Astrocyte of the cerebellum (primary cell): ENCODE measurements at regions not wholly inside any gene's neighbourhood (a gene's known extent, or its start where the extent isn't known, plus 50 kb on each side); places are given as distances from the start of the nearest gene placed in this dataset.

ENCODE experiments used
- DNase-seq: peaks from one replicate; pipeline ENCODE4 v3.0.0-alpha.2; 2011; ENCODE audit warnings: low read depth
- H3K4me3 ChIP-seq: 2 replicates; pipeline ENCODE4 v1.5.1; 2011; ENCODE audit warnings: mild to moderate bottlenecking, low read depth, low read length, moderate library complexity
- in situ Hi-C: cut with HindIII; loops from 2 replicates; pipeline ENCODE4 v1.10.0; 2017; ENCODE audit warnings: low sequenced_read_pairs
- TF ChIP-seq, protein P1 (sequence below): IDR thresholded peaks from 2 replicates; pipeline ENCODE4 v1.5.1; 2012; ENCODE audit warnings: low read length, low read depth, moderate library complexity, mild to moderate bottlenecking; ENCODE audit errors: missing control alignments

DNA sequence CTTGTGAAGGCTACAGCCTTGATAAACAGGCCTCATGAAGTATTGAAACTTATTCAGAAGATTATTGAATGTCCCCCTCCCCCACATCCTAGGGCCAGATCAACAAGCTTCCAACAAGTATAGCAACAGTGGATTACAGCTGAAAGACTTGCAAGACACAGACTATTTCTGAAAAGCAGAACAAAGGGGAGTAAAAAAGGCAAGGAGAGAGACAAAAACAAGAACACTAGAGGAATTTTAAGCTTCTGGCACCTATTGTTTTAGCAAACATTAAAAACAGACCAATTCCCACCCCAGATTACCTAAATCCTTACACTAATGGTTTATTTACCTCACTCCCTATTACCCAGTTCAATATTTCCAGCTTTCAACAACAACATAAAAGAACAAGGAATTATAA, 446.3 kb upstream of the FSTL5 start:
- no peak for DNase-seq
- H3K4me3 ChIP-seq: no peak overlapping the region
- in situ Hi-C loops: no loop called here
- TF ChIP-seq, protein P1, sequence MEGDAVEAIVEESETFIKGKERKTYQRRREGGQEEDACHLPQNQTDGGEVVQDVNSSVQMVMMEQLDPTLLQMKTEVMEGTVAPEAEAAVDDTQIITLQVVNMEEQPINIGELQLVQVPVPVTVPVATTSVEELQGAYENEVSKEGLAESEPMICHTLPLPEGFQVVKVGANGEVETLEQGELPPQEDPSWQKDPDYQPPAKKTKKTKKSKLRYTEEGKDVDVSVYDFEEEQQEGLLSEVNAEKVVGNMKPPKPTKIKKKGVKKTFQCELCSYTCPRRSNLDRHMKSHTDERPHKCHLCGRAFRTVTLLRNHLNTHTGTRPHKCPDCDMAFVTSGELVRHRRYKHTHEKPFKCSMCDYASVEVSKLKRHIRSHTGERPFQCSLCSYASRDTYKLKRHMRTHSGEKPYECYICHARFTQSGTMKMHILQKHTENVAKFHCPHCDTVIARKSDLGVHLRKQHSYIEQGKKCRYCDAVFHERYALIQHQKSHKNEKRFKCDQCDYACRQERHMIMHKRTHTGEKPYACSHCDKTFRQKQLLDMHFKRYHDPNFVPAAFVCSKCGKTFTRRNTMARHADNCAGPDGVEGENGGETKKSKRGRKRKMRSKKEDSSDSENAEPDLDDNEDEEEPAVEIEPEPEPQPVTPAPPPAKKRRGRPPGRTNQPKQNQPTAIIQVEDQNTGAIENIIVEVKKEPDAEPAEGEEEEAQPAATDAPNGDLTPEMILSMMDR: no peak

DNA sequence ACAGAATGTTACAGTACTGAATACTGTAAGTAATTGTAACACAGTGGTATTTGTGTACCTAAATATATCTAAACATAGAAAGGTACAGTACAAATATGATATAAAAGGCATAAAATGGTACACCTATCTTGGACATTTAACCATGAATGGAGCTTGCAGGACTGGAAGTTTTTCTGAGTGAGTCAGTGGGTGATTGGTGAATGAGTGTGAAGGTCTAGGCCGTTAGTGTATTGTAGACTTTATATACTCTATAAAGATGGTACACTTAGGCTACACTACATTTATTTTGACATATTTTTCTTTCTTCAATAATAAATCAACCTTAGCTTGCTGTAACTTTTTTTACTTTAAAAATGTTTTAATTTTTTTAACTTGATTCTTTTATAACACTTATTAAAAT, 422.5 kb upstream of the FSTL5 start:
- no peak overlapping the region for H3K4me3 ChIP-seq
- in situ Hi-C loops: no loop called here
- TF ChIP-seq, protein P1: no peak
- no peak for DNase-seq

DNA sequence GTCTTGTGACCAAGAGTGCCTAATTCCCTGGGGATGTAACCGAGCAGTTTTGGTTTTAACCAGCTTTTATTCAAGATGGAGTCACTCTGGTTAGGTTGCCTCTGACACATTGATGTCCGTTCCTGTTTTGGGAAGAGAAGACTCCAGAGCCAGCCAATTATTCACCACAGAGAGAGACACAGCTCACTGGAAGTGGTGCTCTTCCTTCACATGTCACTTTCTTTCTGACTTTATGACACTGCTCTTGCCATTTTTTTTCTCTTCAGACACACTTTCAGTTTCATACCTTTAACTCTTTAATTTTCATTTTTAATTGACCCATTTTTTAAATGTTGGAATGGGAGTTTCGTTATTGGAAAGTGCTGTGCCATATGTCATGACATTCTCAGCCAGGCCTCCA, 418.4 kb upstream of the FSTL5 start:
- TF ChIP-seq, protein P1: no peak
- in situ Hi-C loops: no loop called here

DNA sequence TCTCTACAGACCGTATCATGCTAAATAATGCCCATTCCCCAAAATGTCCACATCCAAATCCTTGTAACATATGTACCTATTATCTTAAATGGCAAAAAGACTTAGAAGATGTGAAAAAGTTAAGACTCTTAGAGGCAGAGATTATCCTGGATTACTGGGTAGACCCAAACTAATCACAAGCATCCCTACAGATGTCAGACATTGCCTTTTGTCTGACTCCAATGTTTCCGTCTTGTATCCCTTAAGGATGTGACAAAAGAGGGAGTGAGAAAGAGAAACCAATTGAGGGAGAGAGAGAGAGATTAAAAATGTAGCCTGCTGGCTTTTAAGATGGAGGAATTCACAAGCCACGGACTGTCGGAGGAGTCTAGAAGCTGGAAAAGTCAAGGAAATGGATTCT, 401.9 kb upstream of the FSTL5 start:
- no peak for DNase-seq
- no peak overlapping the region for H3K4me3 ChIP-seq
- in situ Hi-C loops: no loop called here
- TF ChIP-seq, protein P1: no peak

More for the DNA sequence above, 418.4 kb upstream of the FSTL5 start:
- DNase-seq: no peak
- H3K4me3 ChIP-seq: no peak overlapping the region

DNA sequence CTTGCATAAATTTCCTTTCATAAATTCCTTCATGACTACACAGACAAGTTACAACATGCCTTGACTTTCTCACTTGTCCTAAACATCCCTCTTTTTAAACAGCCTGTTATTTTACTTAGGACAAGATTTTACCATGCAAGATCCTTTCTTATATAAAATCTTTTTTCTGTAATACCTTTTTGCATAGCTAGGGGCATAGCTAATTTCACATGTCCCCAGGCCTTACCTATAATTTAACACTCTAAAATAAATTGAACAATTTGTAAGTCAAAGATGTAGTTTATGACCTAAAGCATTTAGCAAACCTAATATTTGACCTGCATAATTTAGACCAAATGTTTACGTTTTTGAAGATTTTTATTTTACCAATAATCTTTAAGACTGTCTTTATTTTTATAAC, 396.3 kb upstream of the FSTL5 start:
- in situ Hi-C loops: no loop called here
- no peak for DNase-seq
- TF ChIP-seq, protein P1: no peak
- H3K4me3 ChIP-seq: no peak overlapping the region

DNA sequence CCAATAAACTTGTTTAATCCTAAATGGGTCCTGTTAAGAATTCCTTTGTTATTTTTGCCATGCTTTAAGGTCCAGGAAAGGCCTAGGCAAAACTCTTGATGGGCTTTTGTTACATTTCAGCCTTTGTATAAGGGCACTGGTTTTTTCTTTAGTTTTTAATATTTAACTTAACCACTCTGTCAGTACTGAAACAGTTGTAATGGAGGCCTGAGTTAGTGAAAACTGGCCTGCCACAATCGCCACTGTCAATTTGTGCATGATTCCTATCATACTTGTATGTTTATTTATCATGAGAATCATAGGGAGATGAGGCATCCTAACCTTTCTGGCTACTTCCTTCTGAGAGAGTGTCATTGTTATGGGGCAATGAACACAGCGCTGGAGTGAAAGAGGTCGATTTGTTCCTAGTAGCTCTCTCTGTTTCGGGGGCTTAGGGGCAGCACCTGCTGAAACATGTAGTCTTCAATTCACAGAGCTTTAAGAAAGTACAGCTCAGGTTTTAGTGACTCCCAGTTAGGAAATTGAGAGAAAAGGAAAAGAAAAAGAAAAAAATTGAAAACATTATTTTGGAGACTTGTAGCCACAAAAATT, 393.8 kb upstream of the FSTL5 start:
- H3K4me3 ChIP-seq: no peak overlapping the region
- in situ Hi-C loops: no loop called here
- DNase-seq: no peak
- TF ChIP-seq, protein P1: no peak

DNA sequence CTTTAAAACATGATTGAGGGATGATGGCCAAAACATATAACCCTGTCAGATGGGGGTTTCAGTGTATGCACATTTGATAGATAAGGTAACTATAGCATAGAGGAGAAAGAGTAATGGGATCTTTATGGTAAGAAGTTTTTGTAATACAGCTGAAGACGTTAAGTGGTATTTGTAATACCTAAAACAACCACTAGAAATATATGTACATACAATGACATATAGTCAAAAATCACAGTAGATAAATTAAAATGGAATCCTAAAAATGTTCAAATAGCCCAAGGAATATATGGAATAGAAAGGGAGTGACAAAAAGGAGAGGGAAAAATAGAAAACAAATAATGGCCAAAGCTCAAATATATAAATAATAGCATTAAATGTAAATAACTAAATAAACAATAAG, 371.3 kb upstream of the FSTL5 start:
- in situ Hi-C loops: no loop called here
- no peak overlapping the region for H3K4me3 ChIP-seq
- no peak for DNase-seq
- TF ChIP-seq, protein P1: no peak
